HepG2 (cell line): ENCODE measurements at regions not wholly inside any gene's neighbourhood (a gene's known extent, or its start where the extent isn't known, plus 50 kb on each side); places are given as distances from the start of the nearest gene placed in this dataset.

Source experiments
- CEBPB ChIP-seq: IDR thresholded peaks from 2 replicates; pipeline ENCODE4 v1.6.1; 2011; ENCODE audit warnings: low read depth, low read length, improper control_type of control experiment, borderline replicate concordance
- ESRRA ChIP-seq: sonication (generic); formaldehyde crosslinking; IDR thresholded peaks from 2 replicates; pipeline ENCODE4 v1.5.1; 2020; ENCODE audit warnings: mild to moderate bottlenecking, low read depth, missing genetic modification reagents
- FOXA1 ChIP-seq, 2 experiments: fragments of 450-650 bp in 1 of 2; sonication (generic) in 1 of 2; formaldehyde crosslinking in 1 of 2; IDR thresholded peaks; 2 replicates each; pipeline versions ENCODE4 v1.4.0 to v1.6.1; 2016 to 2020; ENCODE audit warnings: missing genetic modification reagents in 1 of 2
- HOXA9 ChIP-seq: sonication (generic); formaldehyde crosslinking; IDR thresholded peaks from 2 replicates; pipeline ENCODE4 v1.8.1; 2022; ENCODE audit warnings: missing genetic modification reagents, mild to moderate bottlenecking, moderate library complexity, borderline replicate concordance
- POLR2A ChIP-seq, 2 experiments: IDR thresholded peaks; 2 replicates each; pipeline ENCODE4 v1.6.1; 2011; ENCODE audit warnings: low read depth in 2 of 2, low read length in 2 of 2, mild to moderate bottlenecking in 1 of 2, moderate library complexity in 1 of 2; ENCODE audit not compliant: insufficient read depth in 1 of 2
- SKI ChIP-seq: fragments of 450-650 bp; IDR thresholded peaks from one replicate; pipeline ENCODE4 v1.6.1; 2018; ENCODE audit warnings: mild to moderate bottlenecking; ENCODE audit not compliant: partially characterized antibody
- SOX6 ChIP-seq, 2 experiments: fragments of 450-650 bp in 1 of 2; sonication (generic) in 1 of 2; formaldehyde crosslinking in 1 of 2; IDR thresholded peaks; 2 replicates each; pipeline versions ENCODE4 v1.4.0 to v1.6.1; 2017 to 2020; ENCODE audit warnings: antibody characterized with exemption in 1 of 2, mild to moderate bottlenecking in 1 of 2, missing genetic modification reagents in 1 of 2
- ZBTB1 ChIP-seq: sonication (generic); formaldehyde crosslinking; IDR thresholded peaks from 2 replicates; pipeline ENCODE4 v1.4.0; 2020; ENCODE audit warnings: missing genetic modification reagents, borderline replicate concordance
- ZNF841 ChIP-seq: sonication (generic); formaldehyde crosslinking; IDR thresholded peaks from 2 replicates; pipeline ENCODE4 v1.8.1; 2023; ENCODE audit warnings: missing genetic modification reagents, borderline replicate concordance
- TF ChIP-seq, protein P1 (sequence below): sonication (generic); formaldehyde crosslinking; IDR thresholded peaks from 2 replicates; pipeline ENCODE4 v1.5.0; 2020; ENCODE audit warnings: mild to moderate bottlenecking, missing genetic modification reagents, moderate library complexity
- TF ChIP-seq, protein P2 (sequence below): sonication (generic); formaldehyde crosslinking; IDR thresholded peaks from 2 replicates; pipeline ENCODE4 v1.4.0; 2020; ENCODE audit warnings: missing genetic modification reagents

DNA sequence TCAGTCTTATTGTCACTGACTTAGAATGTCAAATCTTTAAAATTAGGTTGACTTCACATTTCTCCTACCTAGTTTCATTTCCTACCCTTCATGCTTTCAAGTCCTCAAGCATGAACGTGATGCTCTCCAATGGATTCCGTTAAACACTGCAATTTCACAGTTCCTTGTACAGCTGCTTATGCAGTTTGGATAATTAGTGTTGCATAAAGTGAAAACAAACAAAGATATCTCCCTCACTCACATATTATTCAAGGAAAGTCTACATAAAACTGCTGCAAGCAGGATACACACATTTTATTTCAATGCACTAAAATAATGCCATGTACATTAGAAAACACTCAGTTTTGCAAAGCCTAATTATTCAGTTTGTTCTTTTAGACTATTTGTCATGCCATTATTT is 214.0 kb downstream of the CRPPA start:
- TF ChIP-seq ZNF841 (CRISPR knock-in tag): no peak
- no peak for TF ChIP-seq ZBTB1 (CRISPR knock-in tag)
- no peak for TF ChIP-seq POLR2A (IDR thresholded peaks at IDR 0.05; ENCODE audit: insufficient read depth in 1 of 2, low read depth in 2 of 2, low read length in 2 of 2)
- TF ChIP-seq FOXA1 (IDR thresholded peaks at IDR 0.05): no peak
- no peak for TF ChIP-seq FOXA1 (CRISPR knock-in tag; IDR thresholded peaks at IDR 0.05)
- TF ChIP-seq, protein P1, sequence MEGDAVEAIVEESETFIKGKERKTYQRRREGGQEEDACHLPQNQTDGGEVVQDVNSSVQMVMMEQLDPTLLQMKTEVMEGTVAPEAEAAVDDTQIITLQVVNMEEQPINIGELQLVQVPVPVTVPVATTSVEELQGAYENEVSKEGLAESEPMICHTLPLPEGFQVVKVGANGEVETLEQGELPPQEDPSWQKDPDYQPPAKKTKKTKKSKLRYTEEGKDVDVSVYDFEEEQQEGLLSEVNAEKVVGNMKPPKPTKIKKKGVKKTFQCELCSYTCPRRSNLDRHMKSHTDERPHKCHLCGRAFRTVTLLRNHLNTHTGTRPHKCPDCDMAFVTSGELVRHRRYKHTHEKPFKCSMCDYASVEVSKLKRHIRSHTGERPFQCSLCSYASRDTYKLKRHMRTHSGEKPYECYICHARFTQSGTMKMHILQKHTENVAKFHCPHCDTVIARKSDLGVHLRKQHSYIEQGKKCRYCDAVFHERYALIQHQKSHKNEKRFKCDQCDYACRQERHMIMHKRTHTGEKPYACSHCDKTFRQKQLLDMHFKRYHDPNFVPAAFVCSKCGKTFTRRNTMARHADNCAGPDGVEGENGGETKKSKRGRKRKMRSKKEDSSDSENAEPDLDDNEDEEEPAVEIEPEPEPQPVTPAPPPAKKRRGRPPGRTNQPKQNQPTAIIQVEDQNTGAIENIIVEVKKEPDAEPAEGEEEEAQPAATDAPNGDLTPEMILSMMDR: no peak
- no peak for TF ChIP-seq SKI
- TF ChIP-seq, protein P2, sequence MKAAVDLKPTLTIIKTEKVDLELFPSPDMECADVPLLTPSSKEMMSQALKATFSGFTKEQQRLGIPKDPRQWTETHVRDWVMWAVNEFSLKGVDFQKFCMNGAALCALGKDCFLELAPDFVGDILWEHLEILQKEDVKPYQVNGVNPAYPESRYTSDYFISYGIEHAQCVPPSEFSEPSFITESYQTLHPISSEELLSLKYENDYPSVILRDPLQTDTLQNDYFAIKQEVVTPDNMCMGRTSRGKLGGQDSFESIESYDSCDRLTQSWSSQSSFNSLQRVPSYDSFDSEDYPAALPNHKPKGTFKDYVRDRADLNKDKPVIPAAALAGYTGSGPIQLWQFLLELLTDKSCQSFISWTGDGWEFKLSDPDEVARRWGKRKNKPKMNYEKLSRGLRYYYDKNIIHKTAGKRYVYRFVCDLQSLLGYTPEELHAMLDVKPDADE (CRISPR knock-in tag): no peak
- no peak for TF ChIP-seq ESRRA
- no peak for TF ChIP-seq CEBPB
- no peak for TF ChIP-seq SOX6 (IDR thresholded peaks at IDR 0.05)
- no peak for TF ChIP-seq SOX6 (CRISPR knock-in tag; IDR thresholded peaks at IDR 0.05)
- TF ChIP-seq HOXA9 (CRISPR knock-in tag): no peak
